ENCODE measurements at regions not wholly inside any gene's neighbourhood (a gene's known extent, or its start where the extent isn't known, plus 50 kb on each side); places are given as distances from the start of the nearest gene placed in this dataset.

GRCh38 chr4:180564026-180564425 is 1679.2 kb upstream of the TENM3 start:
- no peak for DNase-seq

- no peak for DNase-seq
Measured at GRCh38 chr4:180564448-180564847, 1678.8 kb upstream of the TENM3 start.

- no peak for DNase-seq
Measured at GRCh38 chr4:180565856-180566431, 1677.3 kb upstream of the TENM3 start.

- no peak for DNase-seq
Measured at GRCh38 chr4:180566492-180566891, 1676.7 kb upstream of the TENM3 start.

- no peak for DNase-seq
Measured at GRCh38 chr4:180567080-180567479, 1676.1 kb upstream of the TENM3 start.

- DNase-seq, result no peak
Measured at GRCh38 chr4:180571516-180572055, 1671.6 kb upstream of the TENM3 start.

GRCh38 chr4:180578175-180578574 is 1665.0 kb upstream of the TENM3 start:
- no peak for DNase-seq

- DNase-seq, result no peak
Measured at GRCh38 chr4:180581061-180581460, 1662.1 kb upstream of the TENM3 start.

GRCh38 chr4:180587379-180587778 is 1655.8 kb upstream of the TENM3 start:
- no peak for DNase-seq

- no peak for DNase-seq
Measured at GRCh38 chr4:180589575-180589974, 1653.6 kb upstream of the TENM3 start.

- DNase-seq, result no peak
Measured at GRCh38 chr4:180596888-180597483, 1646.2 kb upstream of the TENM3 start.

GRCh38 chr4:180598281-180598680 is 1644.9 kb upstream of the TENM3 start:
- DNase-seq, result no peak

GRCh38 chr4:180603791-180604190 is 1639.4 kb upstream of the TENM3 start:
- no peak for DNase-seq

GRCh38 chr4:180610324-180610723 is 1632.9 kb upstream of the TENM3 start:
- no peak for DNase-seq

- no peak for DNase-seq
Measured at GRCh38 chr4:180615746-180616145, 1627.5 kb upstream of the TENM3 start.

- no peak for DNase-seq
Measured at GRCh38 chr4:180617196-180617595, 1626.0 kb upstream of the TENM3 start.

- no peak for DNase-seq
Measured at GRCh38 chr4:180618396-180618795, 1624.8 kb upstream of the TENM3 start.

- DNase-seq, result no peak
Measured at GRCh38 chr4:180619440-180619839, 1623.8 kb upstream of the TENM3 start.

- DNase-seq, result no peak
Measured at GRCh38 chr4:180622254-180622653, 1620.9 kb upstream of the TENM3 start.

GRCh38 chr4:180625653-180626052 is 1617.5 kb upstream of the TENM3 start:
- no peak for DNase-seq

GRCh38 chr4:180630012-180630665 is 1613.1 kb upstream of the TENM3 start:
- DNase-seq, result no peak

- no peak for DNase-seq
Measured at GRCh38 chr4:180634306-180634705, 1608.9 kb upstream of the TENM3 start.

- no peak for DNase-seq
Measured at GRCh38 chr4:180635281-180635680, 1607.9 kb upstream of the TENM3 start.

- DNase-seq, result no peak
Measured at GRCh38 chr4:180636696-180637404, 1606.4 kb upstream of the TENM3 start.
